Kasumi-1 (cell line): ENCODE measurements at regions not wholly inside any gene's neighbourhood (a gene's known extent, or its start where the extent isn't known, plus 50 kb on each side); places are given as distances from the start of the nearest gene placed in this dataset.
"Not testable (repeated sequence)": the region's sequence is repeated elsewhere in the genome, so short reads cannot be mapped to it uniquely, and the experiment has no call there.

Experiments used
- DNase-seq, 2 experiments: peaks; one replicate each; lab custom pipeline; 2025; lab: John Stamatoyannopoulos, UW

DNA sequence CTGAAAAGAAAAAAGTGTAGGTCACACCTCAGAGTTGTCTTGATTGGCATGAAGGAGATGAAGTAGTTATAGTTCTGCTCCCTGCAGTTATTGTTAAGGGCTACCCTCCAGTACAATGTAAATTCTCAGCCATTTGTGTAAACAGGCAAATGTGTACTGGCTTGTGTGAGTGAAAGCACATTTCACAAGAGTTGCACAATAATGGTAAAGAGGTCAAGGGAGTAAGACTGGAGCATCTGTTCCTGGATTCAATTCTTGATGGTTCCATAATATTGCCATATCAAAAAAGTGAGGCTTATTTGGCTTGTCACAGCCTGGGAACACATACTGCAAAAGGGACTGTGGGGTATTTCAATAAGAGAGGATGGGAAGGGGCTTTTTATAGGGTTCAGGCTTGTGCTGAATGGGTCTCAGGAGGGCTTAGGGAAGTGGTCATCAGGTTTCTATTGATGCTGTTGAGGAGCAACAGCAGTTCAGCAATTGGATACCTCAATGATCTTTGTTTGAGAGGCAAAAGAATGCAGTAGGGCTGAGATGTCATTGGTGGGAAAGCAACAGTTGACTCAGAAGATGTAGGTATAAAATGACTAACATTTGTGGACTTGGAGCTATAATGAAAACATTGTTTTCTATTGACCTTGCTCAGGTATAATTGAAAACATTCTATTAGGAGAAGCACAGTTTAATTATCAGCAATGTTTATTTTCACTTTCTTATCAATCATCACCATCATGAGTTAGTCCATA is 402.6 kb downstream of the BCKDHB start:
- no peak for DNase-seq

- DNase-seq: no peak
These were observed 398.4 kb downstream of the BCKDHB start for GRCh38 chr6:80504882-80505281.

DNA sequence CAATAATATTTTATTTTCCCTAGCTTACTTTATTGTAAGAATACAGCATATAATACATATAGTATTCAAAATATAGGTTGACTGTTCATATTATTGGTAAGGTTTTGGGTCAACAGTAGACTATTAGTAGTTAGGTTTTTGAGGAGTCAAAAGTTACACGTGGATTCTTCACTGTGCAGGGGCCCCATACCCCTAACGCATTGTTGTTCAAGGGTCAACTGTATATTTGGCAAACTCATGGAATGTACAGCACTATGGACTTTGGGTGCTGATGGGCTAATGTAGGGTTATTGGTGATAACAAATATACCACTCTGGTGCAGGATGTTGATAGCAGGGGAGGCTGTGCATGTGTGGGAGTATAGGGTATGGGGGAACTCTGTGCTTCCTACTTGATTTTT is 397.2 kb downstream of the BCKDHB start:
- no peak for DNase-seq

GRCh38 chr6:80502871-80503270 is 396.4 kb downstream of the BCKDHB start:
- no peak for DNase-seq

GRCh38 chr6:80501636-80502035 is 395.2 kb downstream of the BCKDHB start:
- DNase-seq: no peak

- DNase-seq: not testable (repeated sequence)
These were observed 391.4 kb downstream of the BCKDHB start for GRCh38 chr6:80497696-80498486.

DNA sequence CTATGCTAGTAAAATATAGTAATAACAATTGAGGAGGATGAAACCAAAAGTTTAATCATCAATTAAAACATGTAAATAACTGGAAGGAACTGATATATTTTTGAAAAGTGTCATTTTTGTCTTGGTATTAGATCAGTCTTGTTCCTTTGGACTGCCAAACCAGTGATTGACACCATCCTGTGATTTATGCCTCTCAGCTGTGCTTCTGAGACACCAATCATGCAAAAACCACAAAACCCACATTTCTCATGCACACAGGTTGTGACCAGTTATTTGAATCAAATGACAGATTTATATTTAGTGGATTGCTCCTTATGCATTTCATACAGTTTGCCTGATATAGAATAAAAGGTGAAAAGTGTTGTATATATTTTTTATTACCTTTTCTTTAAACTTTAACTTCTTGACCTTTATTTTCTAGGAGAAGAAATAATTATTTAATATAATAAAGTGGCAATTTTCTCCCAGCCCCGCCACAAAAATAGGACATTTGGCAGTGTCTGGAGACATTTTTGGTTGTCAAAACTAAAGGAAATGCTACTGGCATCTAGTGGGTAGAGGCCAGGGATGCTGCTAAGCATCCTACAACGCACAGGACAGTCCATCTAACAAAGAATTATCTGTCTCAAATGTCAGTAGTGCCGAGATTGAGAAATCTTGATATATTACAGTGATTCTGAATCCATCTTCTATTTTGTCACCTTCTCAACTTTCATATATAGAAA is 383.6 kb downstream of the BCKDHB start:
- DNase-seq: no peak

GRCh38 chr6:80488190-80488589 is 381.7 kb downstream of the BCKDHB start:
- no peak for DNase-seq

- not testable (repeated sequence) for DNase-seq
These were observed 379.0 kb downstream of the BCKDHB start for GRCh38 chr6:80485494-80485893.

DNA sequence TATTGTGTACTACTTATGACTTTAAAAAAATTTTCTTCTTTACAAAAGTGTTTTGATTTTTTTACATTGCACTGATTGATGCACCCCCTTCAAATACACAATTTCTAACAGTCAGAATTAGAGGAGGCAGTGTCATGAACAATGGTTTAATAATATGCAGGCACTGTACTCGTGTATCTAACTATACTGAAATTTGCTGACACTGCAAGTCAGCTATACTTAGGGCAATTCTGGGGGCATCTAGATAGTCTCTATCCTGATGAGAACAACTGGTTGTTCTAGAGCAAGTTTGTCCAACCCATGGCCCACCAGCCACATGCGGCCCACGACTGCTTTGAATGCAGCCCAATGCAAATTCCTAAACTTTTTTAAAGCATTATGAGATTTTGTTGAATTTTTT is 375.6 kb downstream of the BCKDHB start:
- DNase-seq: no peak

DNA sequence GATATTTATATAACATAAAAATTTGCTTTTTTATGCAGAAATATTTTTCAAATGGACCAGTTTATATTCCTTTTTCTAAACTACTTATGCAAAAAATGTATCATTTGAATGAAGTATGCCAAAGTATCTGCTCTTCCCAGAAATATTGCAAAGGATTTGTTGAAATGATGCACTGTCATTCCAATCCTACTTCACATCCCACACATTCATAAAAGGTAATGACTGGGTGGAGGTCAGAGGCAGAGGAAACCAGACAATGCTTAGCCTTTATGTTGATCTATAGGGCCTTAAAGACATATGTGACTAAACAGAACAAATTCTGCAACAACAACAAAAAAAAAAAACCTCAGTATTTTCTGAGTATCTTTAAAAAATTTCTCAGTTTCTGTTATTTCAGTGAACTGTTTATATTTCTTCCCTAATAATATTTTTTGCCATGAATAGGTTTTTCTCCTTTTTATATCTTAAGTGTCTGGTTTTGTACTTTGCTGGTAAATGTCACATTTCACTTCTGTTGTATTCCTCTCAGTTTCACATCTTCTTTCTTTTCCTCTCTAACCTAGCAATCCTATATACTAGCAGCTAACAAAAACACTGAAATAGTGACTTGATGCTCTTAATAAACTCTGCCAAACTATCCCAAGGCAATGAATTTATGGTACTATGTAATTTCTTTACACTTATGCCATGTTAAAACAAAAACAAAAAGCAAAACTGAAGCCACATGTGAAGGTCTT is 374.1 kb downstream of the BCKDHB start:
- DNase-seq: no peak

DNA sequence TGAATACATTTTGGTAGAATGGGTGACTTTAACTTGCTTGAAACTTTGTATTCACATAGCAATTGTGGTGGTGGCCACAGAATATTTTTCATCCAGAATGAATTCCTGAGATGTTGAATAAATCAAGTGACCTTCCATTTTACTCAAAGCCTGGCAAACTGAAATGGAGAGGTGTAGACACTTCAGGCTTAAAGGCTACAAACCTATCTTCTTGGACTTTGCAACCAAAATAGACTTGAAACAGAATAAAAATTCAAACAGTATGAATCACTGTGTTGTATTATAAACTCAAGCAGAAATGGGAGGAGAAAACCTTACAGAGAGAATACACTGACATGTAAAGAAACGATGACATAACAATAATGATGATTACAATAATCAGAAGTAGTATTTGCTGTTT is 371.6 kb downstream of the BCKDHB start:
- no peak for DNase-seq

- no peak for DNase-seq
These were observed 371.1 kb downstream of the BCKDHB start for GRCh38 chr6:80477591-80477990.

DNA sequence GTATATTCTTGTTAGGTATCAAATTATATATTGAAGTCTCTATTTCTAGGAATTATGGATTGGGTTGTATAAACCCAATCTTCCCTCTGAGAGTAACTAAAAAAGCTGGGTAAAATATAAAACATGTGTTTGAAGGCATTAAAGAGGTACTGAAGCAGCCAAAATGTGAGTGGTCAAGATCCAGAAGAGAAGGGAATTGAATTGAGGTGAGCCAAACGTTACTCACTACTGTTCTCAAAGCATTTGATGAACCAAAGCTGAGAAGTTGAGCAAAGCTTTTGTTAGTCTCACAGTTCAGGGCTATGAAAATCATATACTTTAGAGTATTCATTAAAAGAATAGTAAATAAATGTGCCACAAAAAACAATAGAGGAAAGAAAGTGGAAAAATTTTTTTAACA is 365.8 kb downstream of the BCKDHB start:
- no peak for DNase-seq

- no peak for DNase-seq
These were observed 363.5 kb downstream of the BCKDHB start for GRCh38 chr6:80469977-80470376.

GRCh38 chr6:80468398-80468797 is 361.9 kb downstream of the BCKDHB start:
- no peak for DNase-seq

GRCh38 chr6:80467408-80467807 is 360.9 kb downstream of the BCKDHB start:
- no peak for DNase-seq

- no peak for DNase-seq
These were observed 360.5 kb downstream of the BCKDHB start for GRCh38 chr6:80466981-80467380.

- no peak for DNase-seq
These were observed 359.0 kb downstream of the BCKDHB start for GRCh38 chr6:80465513-80465912.

DNA sequence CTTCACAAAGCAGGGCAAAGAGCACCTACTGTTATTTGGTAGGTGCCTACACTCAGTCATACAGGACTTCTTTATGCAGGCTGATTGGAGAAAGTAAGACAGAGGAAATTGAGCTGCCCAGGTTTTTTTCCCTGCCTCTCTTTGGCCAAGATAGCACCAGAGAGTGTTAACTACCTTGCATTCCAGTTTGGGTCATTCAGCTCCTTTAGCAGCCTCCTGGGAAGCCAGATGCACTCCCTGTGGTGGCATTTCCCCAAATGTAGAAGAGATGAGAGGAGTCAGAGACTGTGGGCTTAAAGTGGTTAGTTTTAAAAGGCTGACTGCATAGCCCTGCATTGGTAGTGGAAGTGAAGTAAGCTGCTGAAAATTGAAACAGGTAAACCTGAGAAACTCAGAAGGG is 358.4 kb downstream of the BCKDHB start:
- no peak for DNase-seq

DNA sequence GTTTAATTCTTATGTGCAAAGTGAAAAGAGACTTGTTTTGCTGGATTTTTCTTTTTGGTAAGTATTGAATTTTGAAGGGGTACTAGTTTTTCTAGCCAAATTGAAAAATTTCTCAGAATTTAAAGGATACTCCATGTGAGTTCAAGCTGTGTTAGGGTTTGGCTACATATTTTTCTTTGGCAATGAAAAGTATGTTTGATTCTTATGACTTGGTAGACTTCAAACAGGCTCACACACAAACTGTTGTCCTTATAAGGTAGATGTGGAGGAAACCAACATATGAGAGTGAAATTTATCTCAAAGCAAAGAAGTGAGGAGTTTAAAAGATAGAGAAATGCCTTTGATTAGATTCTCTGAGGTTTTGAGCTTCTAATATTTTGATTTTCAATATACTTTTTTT is 356.7 kb downstream of the BCKDHB start:
- no peak for DNase-seq

- DNase-seq: no peak
These were observed 353.9 kb downstream of the BCKDHB start for GRCh38 chr6:80460257-80460865.
